ENCODE measurements at regions not wholly inside any gene's neighbourhood (a gene's known extent, or its start where the extent isn't known, plus 50 kb on each side); places are given as distances from the start of the nearest gene placed in this dataset.

DNA sequence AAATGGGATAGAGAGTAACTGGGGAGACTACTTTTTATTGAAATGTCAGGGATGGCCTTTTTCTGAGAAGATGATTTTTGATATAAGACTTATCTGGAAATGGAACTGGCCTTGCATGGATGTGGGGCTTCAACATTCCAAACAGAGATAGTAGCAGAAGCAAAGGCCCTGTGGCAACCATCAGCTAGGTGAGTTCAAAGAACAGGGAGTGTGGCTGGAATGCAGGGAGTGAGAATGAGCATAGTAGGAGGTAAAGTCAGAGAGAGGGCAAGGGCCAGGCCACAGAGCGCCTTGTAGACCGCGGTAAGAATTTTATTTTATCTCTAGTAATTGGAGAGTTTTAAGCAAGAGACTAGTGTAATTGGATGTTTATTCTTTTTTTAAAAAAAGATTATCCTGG lies 227.0 kb upstream of the B3GALT2 start:
- BruUV-seq (replicated peaks), result no TSS peak
- H3K9me3 Mint-ChIP-seq (ENCODE audit: unreplicated experiment), result no peaks in the 10 kb centered on the region

DNA sequence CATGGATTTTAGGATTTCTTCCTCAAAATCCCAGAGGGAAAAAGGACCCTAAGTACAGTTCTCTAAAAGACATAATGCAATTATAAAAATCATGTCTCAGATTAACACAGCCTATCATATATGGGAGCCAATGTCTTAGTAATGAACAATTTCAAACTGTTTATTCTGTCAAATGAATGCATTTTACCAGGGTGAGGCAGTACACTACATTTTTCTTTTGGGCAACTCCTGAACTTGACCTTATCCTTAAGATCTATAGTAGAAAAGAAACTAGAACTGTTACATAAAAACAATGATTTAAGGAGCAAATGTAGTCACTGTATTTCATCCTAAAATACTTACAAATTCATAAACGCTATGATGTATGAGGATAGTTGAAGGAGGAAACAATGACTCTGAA lies 226.3 kb upstream of the B3GALT2 start:
- intact Hi-C loops (cut with micrococcal nuclease; ENCODE audit: unreplicated experiment), result no loop called here
- Mint-ChIP-seq H3K4me1 (ENCODE audit: low read depth, unreplicated experiment) (peaks cover 10% of the 10 kb centered on the region), H3K36me3 (ENCODE audit: insufficient read depth, unreplicated experiment) (no peaks in the 10 kb centered on the region), H3K27me3 (ENCODE audit: insufficient read depth, unreplicated experiment) (peaks cover 4% of the 10 kb centered on the region), H3K4me3 (ENCODE audit: unreplicated experiment) (no peak overlapping the region), H3K27ac (ENCODE audit: unreplicated experiment) (no peak overlapping the region), H3K9me3 (ENCODE audit: unreplicated experiment) (no peaks in the 10 kb centered on the region)
- no peak overlapping the region for H3K4me3 ChIP-seq (ENCODE audit: low read depth, low read length)
- no peak for DNase-seq
- ChIA-PET POLR2A (no interaction called here), CTCF (no interaction called here)
- TF ChIP-seq, protein P1, sequence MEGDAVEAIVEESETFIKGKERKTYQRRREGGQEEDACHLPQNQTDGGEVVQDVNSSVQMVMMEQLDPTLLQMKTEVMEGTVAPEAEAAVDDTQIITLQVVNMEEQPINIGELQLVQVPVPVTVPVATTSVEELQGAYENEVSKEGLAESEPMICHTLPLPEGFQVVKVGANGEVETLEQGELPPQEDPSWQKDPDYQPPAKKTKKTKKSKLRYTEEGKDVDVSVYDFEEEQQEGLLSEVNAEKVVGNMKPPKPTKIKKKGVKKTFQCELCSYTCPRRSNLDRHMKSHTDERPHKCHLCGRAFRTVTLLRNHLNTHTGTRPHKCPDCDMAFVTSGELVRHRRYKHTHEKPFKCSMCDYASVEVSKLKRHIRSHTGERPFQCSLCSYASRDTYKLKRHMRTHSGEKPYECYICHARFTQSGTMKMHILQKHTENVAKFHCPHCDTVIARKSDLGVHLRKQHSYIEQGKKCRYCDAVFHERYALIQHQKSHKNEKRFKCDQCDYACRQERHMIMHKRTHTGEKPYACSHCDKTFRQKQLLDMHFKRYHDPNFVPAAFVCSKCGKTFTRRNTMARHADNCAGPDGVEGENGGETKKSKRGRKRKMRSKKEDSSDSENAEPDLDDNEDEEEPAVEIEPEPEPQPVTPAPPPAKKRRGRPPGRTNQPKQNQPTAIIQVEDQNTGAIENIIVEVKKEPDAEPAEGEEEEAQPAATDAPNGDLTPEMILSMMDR (IDR thresholded peaks at IDR 0.05; ENCODE audit: insufficient read depth in 1 of 2, low read depth in 1 of 2, low read length in 1 of 2, severe bottlenecking in 1 of 2, unreplicated experiment in 1 of 2), result no peak
- no peaks in the 10 kb centered on the region for H3K27me3 ChIP-seq (replicated peaks; ENCODE audit: control insufficient read depth, insufficient read depth, low read length)
- no peaks in the 10 kb centered on the region for H3K36me3 ChIP-seq (ENCODE audit: control insufficient read depth, insufficient read depth, low read length)
- peaks cover 7% of the 10 kb centered on the region for H3K4me1 ChIP-seq
- no TSS peak for BruUV-seq (replicated peaks)
- H3K9me3 ChIP-seq, result no peaks in the 10 kb centered on the region

More for the DNA sequence above, 227.0 kb upstream of the B3GALT2 start:
- Histone ChIP-seq H3K27me3 (replicated peaks; ENCODE audit: control insufficient read depth, insufficient read depth, low read length) (no peaks in the 10 kb centered on the region), H3K4me1 (peaks cover 7% of the 10 kb centered on the region), H3K36me3 (ENCODE audit: control insufficient read depth, insufficient read depth, low read length) (no peaks in the 10 kb centered on the region), H3K4me3 (ENCODE audit: low read depth, low read length) (no peak overlapping the region), H3K9me3 (no peaks in the 10 kb centered on the region)
- ChIA-PET POLR2A (no interaction called here), CTCF (interaction anchor here (0.6 kb wide), 1 partner anchor 866 kb away, joined by 5 read pairs; no protein-coding TSS in a partner anchor)
- Mint-ChIP-seq H3K27me3 (ENCODE audit: insufficient read depth, unreplicated experiment) (peaks cover 4% of the 10 kb centered on the region), H3K4me1 (ENCODE audit: low read depth, unreplicated experiment) (peaks cover 10% of the 10 kb centered on the region), H3K27ac (ENCODE audit: unreplicated experiment) (no peak overlapping the region), H3K4me3 (ENCODE audit: unreplicated experiment) (no peak overlapping the region), H3K36me3 (ENCODE audit: insufficient read depth, unreplicated experiment) (no peaks in the 10 kb centered on the region)
- DNase-seq, result no peak
- TF ChIP-seq, protein P1 (IDR thresholded peaks at IDR 0.05; ENCODE audit: insufficient read depth in 1 of 2, low read depth in 1 of 2, low read length in 1 of 2, severe bottlenecking in 1 of 2, unreplicated experiment in 1 of 2), result no peak
- intact Hi-C loops (cut with micrococcal nuclease; ENCODE audit: unreplicated experiment), result no loop called here

DNA sequence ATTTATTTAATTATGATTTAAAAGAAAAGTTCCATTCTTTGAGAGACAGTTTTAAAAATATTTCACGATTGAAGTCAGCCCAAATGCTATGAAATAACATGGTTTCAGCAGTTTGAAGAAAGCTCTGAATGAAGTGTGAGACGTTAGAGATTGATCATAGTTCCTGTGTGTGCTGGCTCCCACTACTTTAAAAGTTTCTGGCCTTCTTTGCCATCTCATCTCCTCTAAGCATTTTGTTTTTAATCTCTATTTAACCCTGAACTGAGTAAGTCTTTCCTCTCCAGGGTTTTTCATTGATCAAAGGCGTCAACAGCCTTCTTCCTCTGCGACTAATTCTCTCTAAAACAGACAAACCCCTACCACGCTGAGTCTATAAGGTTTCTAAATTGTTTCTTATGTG lies 225.3 kb upstream of the B3GALT2 start:
- no peak overlapping the region for H3K27ac Mint-ChIP-seq (ENCODE audit: unreplicated experiment)
- intact Hi-C loops (cut with micrococcal nuclease; ENCODE audit: unreplicated experiment), result no loop called here

More for the DNA sequence above, 225.3 kb upstream of the B3GALT2 start:
- Mint-ChIP-seq H3K4me3 (ENCODE audit: unreplicated experiment) (no peak overlapping the region), H3K36me3 (ENCODE audit: insufficient read depth, unreplicated experiment) (no peaks in the 10 kb centered on the region), H3K4me1 (ENCODE audit: low read depth, unreplicated experiment) (peaks cover 10% of the 10 kb centered on the region), H3K9me3 (ENCODE audit: unreplicated experiment) (no peaks in the 10 kb centered on the region), H3K27me3 (ENCODE audit: insufficient read depth, unreplicated experiment) (peaks cover 3% of the 10 kb centered on the region)
- H3K27me3 ChIP-seq (replicated peaks; ENCODE audit: control insufficient read depth, insufficient read depth, low read length), result no peaks in the 10 kb centered on the region
- no peaks in the 10 kb centered on the region for H3K36me3 ChIP-seq (ENCODE audit: control insufficient read depth, insufficient read depth, low read length)
- no peaks in the 10 kb centered on the region for H3K9me3 ChIP-seq
- POLR2A ChIA-PET, result no interaction called here
- no peak overlapping the region for H3K4me3 ChIP-seq (ENCODE audit: low read depth, low read length)
- BruUV-seq (replicated peaks), result no TSS peak
- peaks cover 7% of the 10 kb centered on the region for H3K4me1 ChIP-seq
- CTCF ChIA-PET, result no interaction called here
- TF ChIP-seq, protein P1 (IDR thresholded peaks at IDR 0.05; ENCODE audit: insufficient read depth in 1 of 2, low read depth in 1 of 2, low read length in 1 of 2, severe bottlenecking in 1 of 2, unreplicated experiment in 1 of 2), result no peak
- no peak for DNase-seq
